ENCODE measurements at regions not wholly inside any gene's neighbourhood (a gene's known extent, or its start where the extent isn't known, plus 50 kb on each side); places are given as distances from the start of the nearest gene placed in this dataset.

GRCh38 chr3:68116580-68116979, 462.2 kb upstream of the SUCLG2 start:
- no peak overlapping the region for H3K9ac ChIP-seq (ENCODE audit: insufficient read depth in 1 of 2, low read length in 2 of 2)
- no peak for TF ChIP-seq CTCF (IDR thresholded peaks at IDR 0.05; ENCODE audit: control extremely low read depth, extremely low read depth)
- WGBS, 2 donors = 91 to 99% methylated on average over 1 of the region's 1 CpG
- no peak overlapping the region for H3K27ac ChIP-seq (ENCODE audit: low read depth in 1 of 2, low read length in 1 of 2)
- DNase-seq (no peak), ATAC-seq (ENCODE audit: insufficient read depth, low FRiP score) (no peak)
- no peaks in the 10 kb centered on the region for H3K9me3 ChIP-seq (ENCODE audit: control insufficient read depth in 4 of 4, insufficient read depth in 3 of 4, low read length in 3 of 4)
- H3K4me3 ChIP-seq = no peak overlapping the region
- H3K4me1 ChIP-seq (ENCODE audit: control insufficient read depth in 5 of 5, insufficient read depth in 5 of 5, low read length in 5 of 5) = no peaks in the 10 kb centered on the region
- no peaks in the 10 kb centered on the region for H3K36me3 ChIP-seq (ENCODE audit: control insufficient read depth in 4 of 4, insufficient read depth in 4 of 4, low read length in 4 of 4)
- no peaks in the 10 kb centered on the region for H3K27me3 ChIP-seq (ENCODE audit: control insufficient read depth in 3 of 3, insufficient read depth in 3 of 3, low read length in 2 of 3)

DNA sequence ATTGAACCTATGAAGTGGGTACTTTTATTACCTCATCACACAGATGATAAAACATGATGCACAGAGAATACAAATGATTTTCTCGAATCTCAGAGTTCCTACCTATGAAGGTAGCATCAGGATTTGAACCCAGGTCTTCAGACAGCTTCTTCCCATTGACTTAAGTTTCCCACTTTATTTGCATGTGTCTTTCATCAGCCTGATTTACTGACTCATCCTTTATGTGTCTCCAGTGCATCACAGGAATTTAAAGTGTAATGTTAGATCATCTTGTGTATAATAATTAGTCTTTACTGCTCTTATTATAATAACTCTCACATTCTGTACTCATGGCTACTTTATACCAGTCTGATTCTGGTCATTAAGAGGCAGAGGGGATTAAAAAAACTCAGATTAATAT, 449.4 kb upstream of the SUCLG2 start:
- Histone ChIP-seq H3K36me3 (ENCODE audit: control insufficient read depth in 4 of 4, insufficient read depth in 4 of 4, low read length in 4 of 4) (no peaks in the 10 kb centered on the region), H3K9ac (ENCODE audit: insufficient read depth in 1 of 2, low read length in 2 of 2) (no peak overlapping the region), H3K9me3 (ENCODE audit: control insufficient read depth in 4 of 4, insufficient read depth in 3 of 4, low read length in 3 of 4) (peaks cover 0 to 2% (median 0%) of the 10 kb centered on the region in 4 donors), H3K4me3 (no peak overlapping the region), H3K27ac (ENCODE audit: low read depth in 1 of 2, low read length in 1 of 2) (no peak overlapping the region), H3K4me1 (ENCODE audit: control insufficient read depth in 5 of 5, insufficient read depth in 5 of 5, low read length in 5 of 5) (no peaks in the 10 kb centered on the region), H3K27me3 (ENCODE audit: control insufficient read depth in 3 of 3, insufficient read depth in 3 of 3, low read length in 2 of 3) (no peaks in the 10 kb centered on the region)
- ATAC-seq (ENCODE audit: insufficient read depth, low FRiP score) = no peak
- no peak for DNase-seq
- WGBS, 2 donors = 59 to 61% methylated on average over 1 of the region's 1 CpG
- TF ChIP-seq CTCF (IDR thresholded peaks at IDR 0.05; ENCODE audit: control extremely low read depth, extremely low read depth) = no peak

DNA sequence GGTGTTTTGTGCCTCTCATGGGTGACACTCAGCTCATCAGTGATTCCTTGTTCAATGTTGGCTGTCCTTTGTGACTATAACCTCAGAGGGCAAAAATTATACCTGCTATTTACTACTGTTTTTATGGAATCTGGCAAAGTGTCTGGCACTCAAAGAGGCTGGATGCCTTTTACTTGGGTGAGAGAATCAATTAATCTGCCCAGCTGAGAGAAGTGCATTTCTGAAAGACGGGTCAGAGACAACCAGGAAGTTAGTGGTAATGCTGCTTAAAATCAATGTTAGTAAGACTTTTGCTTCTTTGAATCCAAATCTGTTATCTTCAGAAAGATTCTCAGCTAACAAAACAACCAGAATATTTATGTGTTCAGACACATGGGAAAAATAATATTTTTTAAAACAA, 436.2 kb upstream of the SUCLG2 start:
- Histone ChIP-seq H3K4me3 (no peak overlapping the region), H3K9ac (ENCODE audit: insufficient read depth in 1 of 2, low read length in 2 of 2) (no peak overlapping the region), H3K27me3 (ENCODE audit: control insufficient read depth in 3 of 3, insufficient read depth in 3 of 3, low read length in 2 of 3) (no peaks in the 10 kb centered on the region), H3K27ac (ENCODE audit: low read depth in 1 of 2, low read length in 1 of 2) (no peak overlapping the region), H3K9me3 (ENCODE audit: control insufficient read depth in 4 of 4, insufficient read depth in 3 of 4, low read length in 3 of 4) (no peaks in the 10 kb centered on the region), H3K36me3 (ENCODE audit: control insufficient read depth in 4 of 4, insufficient read depth in 4 of 4, low read length in 4 of 4) (no peaks in the 10 kb centered on the region), H3K4me1 (ENCODE audit: control insufficient read depth in 5 of 5, insufficient read depth in 5 of 5, low read length in 5 of 5) (no peaks in the 10 kb centered on the region)
- DNase-seq (no peak), ATAC-seq (ENCODE audit: insufficient read depth, low FRiP score) (no peak)
- WGBS, 2 donors = 42 to 56% methylated on average over 1 of the region's 1 CpG
- no peak for TF ChIP-seq CTCF (IDR thresholded peaks at IDR 0.05; ENCODE audit: control extremely low read depth, extremely low read depth)

DNA sequence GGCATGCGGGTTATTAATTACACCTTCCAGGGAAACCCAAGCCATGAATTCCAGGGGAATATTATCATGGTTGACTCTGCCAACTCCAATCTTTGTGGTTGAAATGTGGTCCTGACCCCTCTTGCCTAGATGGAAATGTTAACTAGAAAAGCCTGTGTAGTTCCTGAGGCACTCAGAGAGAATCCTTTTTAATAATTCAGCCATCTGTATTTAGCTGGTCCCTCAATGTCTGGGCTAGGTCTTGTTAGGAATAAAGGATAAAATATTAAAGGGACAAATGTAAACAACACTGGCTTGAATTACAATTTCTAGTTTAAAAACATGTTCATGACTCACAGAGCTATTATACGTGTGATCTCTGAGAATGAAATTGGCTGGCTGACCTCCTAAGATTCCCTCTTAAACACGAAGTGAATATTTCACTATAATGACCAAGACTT, 435.2 kb upstream of the SUCLG2 start:
- DNase-seq (no peak), ATAC-seq (ENCODE audit: insufficient read depth, low FRiP score) (no peak)
- no peaks in the 10 kb centered on the region for H3K27me3 ChIP-seq (ENCODE audit: control insufficient read depth in 3 of 3, insufficient read depth in 3 of 3, low read length in 2 of 3)
- no peaks in the 10 kb centered on the region for H3K4me1 ChIP-seq (ENCODE audit: control insufficient read depth in 5 of 5, insufficient read depth in 5 of 5, low read length in 5 of 5)
- TF ChIP-seq CTCF (IDR thresholded peaks at IDR 0.05; ENCODE audit: control extremely low read depth, extremely low read depth) = no peak
- no peaks in the 10 kb centered on the region for H3K9me3 ChIP-seq (ENCODE audit: control insufficient read depth in 4 of 4, insufficient read depth in 3 of 4, low read length in 3 of 4)
- H3K9ac ChIP-seq (ENCODE audit: insufficient read depth in 1 of 2, low read length in 2 of 2) = no peak overlapping the region
- no peak overlapping the region for H3K27ac ChIP-seq (ENCODE audit: low read depth in 1 of 2, low read length in 1 of 2)
- H3K4me3 ChIP-seq = no peak overlapping the region
- WGBS, 2 donors = 57 to 70% methylated on average over 3 of the region's 3 CpGs
- no peaks in the 10 kb centered on the region for H3K36me3 ChIP-seq (ENCODE audit: control insufficient read depth in 4 of 4, insufficient read depth in 4 of 4, low read length in 4 of 4)
